Gastroesophageal sphincter (tissue), 3 donors: ENCODE measurements at regions not wholly inside any gene's neighbourhood (a gene's known extent, or its start where the extent isn't known, plus 50 kb on each side); places are given as distances from the start of the nearest gene placed in this dataset.

Experiments used
- CTCF ChIP-seq, 4 experiments: fragments of 200-600 bp in 2 of 4; fragments of 450-650 bp in 2 of 4; sonication (generic) in 1 of 4; IDR thresholded peaks; one replicate each; pipeline ENCODE4 v1.5.1; 2017 to 2019; ENCODE audit warnings: antibody characterized with exemption in 4 of 4, mild to moderate bottlenecking in 2 of 4, moderate library complexity in 2 of 4
- EP300 ChIP-seq: sonication (generic); formaldehyde crosslinking; IDR thresholded peaks from one replicate; pipeline ENCODE4 v1.6.1; 2017; ENCODE audit warnings: antibody characterized with exemption, mild to moderate bottlenecking
- POLR2AphosphoS5 ChIP-seq: sonication (generic); formaldehyde crosslinking; IDR thresholded peaks from one replicate; pipeline ENCODE4 v1.6.1; 2017; ENCODE audit warnings: antibody characterized with exemption

- TF ChIP-seq CTCF (IDR thresholded peaks at IDR 0.05): no peak
- no peak for TF ChIP-seq POLR2AphosphoS5
- TF ChIP-seq EP300: no peak
Observed at GRCh38 chr6:44722736-44723135, 335.2 kb downstream of the CDC5L start.
